ENCODE measurements at regions not wholly inside any gene's neighbourhood (a gene's known extent, or its start where the extent isn't known, plus 50 kb on each side); places are given as distances from the start of the nearest gene placed in this dataset.

GRCh38 chr7:52682993-52683392 is 352.4 kb upstream of the POM121L12 start:
- DNase-seq (ENCODE audit: low read depth) = no peak
- no peak overlapping the region for H3K4me3 ChIP-seq (ENCODE audit: low read depth, low read length)
- no peak for TF ChIP-seq CTCF (IDR thresholded peaks at IDR 0.05; ENCODE audit: insufficient read depth, low read depth, low read length, missing control alignments)

DNA sequence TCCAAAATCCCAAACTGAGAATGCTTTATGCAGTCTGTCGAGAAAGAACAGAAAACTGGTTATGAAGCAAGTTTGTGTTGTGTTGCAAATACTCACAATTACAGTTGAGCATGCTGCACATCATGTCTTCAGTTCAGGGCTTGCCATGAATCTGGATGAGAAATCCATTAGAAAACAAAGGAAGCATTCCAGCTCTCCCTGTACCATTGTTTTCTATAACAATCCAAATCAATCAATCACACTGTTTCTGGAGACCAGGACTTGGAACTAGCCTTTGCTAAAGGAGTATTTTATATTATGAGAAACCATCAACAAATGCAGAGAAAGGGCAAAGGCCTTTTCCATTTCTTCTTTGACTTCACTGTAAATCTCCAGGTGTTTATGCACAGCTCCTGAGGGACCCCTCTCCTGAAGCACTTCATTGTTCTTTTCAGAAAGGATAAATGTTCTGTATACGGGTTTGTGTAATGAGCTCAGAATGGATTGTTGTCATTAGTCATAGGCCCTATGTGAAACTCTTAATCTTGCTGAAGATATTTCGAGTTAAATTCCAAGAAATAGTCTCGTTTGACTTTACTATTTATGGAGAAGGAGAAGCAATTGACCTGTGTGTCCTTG is 364.7 kb upstream of the POM121L12 start:
- no peak for DNase-seq (ENCODE audit: low read depth)
- TF ChIP-seq CTCF (IDR thresholded peaks at IDR 0.05; ENCODE audit: insufficient read depth, low read depth, low read length, missing control alignments) = no peak
- H3K4me3 ChIP-seq (ENCODE audit: low read depth, low read length) = no peak overlapping the region

- no peak for TF ChIP-seq CTCF (IDR thresholded peaks at IDR 0.05; ENCODE audit: insufficient read depth, low read depth, low read length, missing control alignments)
- H3K4me3 ChIP-seq (ENCODE audit: low read depth, low read length) = no peak overlapping the region
- DNase-seq (ENCODE audit: low read depth) = no peak
Measured at GRCh38 chr7:52669031-52669430, 366.4 kb upstream of the POM121L12 start.

GRCh38 chr7:52668435-52668834 is 367.0 kb upstream of the POM121L12 start:
- H3K4me3 ChIP-seq (ENCODE audit: low read depth, low read length) = no peak overlapping the region
- no peak for TF ChIP-seq CTCF (IDR thresholded peaks at IDR 0.05; ENCODE audit: insufficient read depth, low read depth, low read length, missing control alignments)
- DNase-seq (ENCODE audit: low read depth) = no peak

DNA sequence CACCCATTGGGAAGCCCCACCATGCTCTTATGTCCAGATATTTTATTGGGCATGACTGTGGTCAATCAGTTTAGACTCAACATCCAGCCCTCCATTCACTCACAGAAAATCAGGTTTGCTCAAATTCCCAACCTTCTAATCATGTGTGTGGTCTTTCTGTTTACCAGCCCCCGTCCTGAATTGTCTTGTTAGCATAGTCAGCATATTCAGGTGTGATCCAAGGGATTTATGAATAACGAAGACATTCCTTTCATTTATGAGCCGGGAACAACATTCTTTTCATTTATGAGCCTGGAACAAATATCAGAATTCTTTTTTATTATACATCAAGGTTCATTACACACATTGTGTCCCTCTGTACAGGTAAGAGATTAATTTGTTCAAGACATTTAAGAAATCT is 376.3 kb upstream of the POM121L12 start:
- no peak for TF ChIP-seq CTCF (IDR thresholded peaks at IDR 0.05; ENCODE audit: insufficient read depth, low read depth, low read length, missing control alignments)
- no peak overlapping the region for H3K4me3 ChIP-seq (ENCODE audit: low read depth, low read length)
- no peak for DNase-seq (ENCODE audit: low read depth)

- H3K4me3 ChIP-seq (ENCODE audit: low read depth, low read length) = no peak overlapping the region
- no peak for TF ChIP-seq CTCF (IDR thresholded peaks at IDR 0.05; ENCODE audit: insufficient read depth, low read depth, low read length, missing control alignments)
- no peak for DNase-seq (ENCODE audit: low read depth)
Measured at GRCh38 chr7:52656098-52656497, 379.3 kb upstream of the POM121L12 start.

DNA sequence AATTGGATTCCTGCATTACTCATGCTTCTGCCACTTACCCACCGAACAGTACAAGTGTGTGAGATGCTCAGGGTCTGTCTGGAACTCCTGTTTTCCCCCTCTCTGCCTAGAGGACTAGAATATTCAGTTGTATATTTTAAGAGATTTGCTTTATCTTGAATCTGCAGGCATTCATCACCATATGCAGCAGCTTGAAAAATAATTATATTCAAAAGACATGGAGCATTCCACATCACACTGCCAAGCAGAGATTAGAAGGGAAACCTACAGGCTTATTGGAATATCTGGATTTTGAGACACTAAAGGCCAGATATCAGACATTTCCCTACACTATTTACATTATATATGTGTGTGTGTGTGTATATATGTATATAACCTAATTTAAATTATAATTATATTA is 382.8 kb upstream of the POM121L12 start:
- no peak for TF ChIP-seq CTCF (IDR thresholded peaks at IDR 0.05; ENCODE audit: insufficient read depth, low read depth, low read length, missing control alignments)
- no peak for DNase-seq (ENCODE audit: low read depth)
- no peak overlapping the region for H3K4me3 ChIP-seq (ENCODE audit: low read depth, low read length)

All from GM12865 (cell line).